PC-3 (cell line): ENCODE measurements at regions not wholly inside any gene's neighbourhood (a gene's known extent, or its start where the extent isn't known, plus 50 kb on each side); places are given as distances from the start of the nearest gene placed in this dataset.

Source experiments
- ATAC-seq: fragments of 200-7000 bp; cut with Tn5 transposase; 2 replicates; pipeline ENCODE4 v1.9.1; 2020; ENCODE audit warnings: mild to moderate bottlenecking, moderate library complexity
- BruUV-seq: library from RNA; stranded (reverse); fragments of 400-500 nt; replicated peaks from 2 replicates; lab custom pipeline; 2021; lab: Mats Ljungman, UMichigan
- CTCF ChIA-PET: fragments of 300-600 bp; sonication (Branson Sonifier 250); formaldehyde crosslinking; loops from one replicate; lab custom pipeline; 2022; ENCODE audit warnings: antibody characterized with exemption; lab: Charles Lee
- POLR2A ChIA-PET: fragments of 300-600 bp; sonication (Branson Sonifier 250); formaldehyde crosslinking; loops from one replicate; lab custom pipeline; 2022; ENCODE audit warnings: antibody characterized with exemption; ENCODE audit not compliant: unreplicated experiment; lab: Charles Lee
- DNase-seq: peaks from one replicate; pipeline ENCODE4 v3.0.0-alpha.2; 2015
- H2AFZ ChIP-seq: fragments of 300-600 bp; sonication (generic); 2 replicates; pipeline ENCODE4 v1.6.0; 2016; ENCODE audit warnings: antibody characterized with exemption, low read length
- H3F3A ChIP-seq: fragments of 300-600 bp; sonication (generic); one replicate; pipeline ENCODE4 v1.6.0; 2017; ENCODE audit warnings: antibody characterized with exemption, low read length, control low read depth, mild to moderate bottlenecking; ENCODE audit not compliant: unreplicated experiment
- H3K27ac ChIP-seq: fragments of 300-600 bp; sonication (generic); 2 replicates; pipeline ENCODE4 v1.5.1; 2016; ENCODE audit warnings: mild to moderate bottlenecking, low read length
- H3K27me3 ChIP-seq: fragments of 300-600 bp; sonication (generic); 2 replicates; pipeline ENCODE4 v1.6.1; 2016; ENCODE audit warnings: low read length, mixed read lengths
- H3K36me3 ChIP-seq: fragments of 300-600 bp; sonication (generic); 2 replicates; pipeline ENCODE4 v1.6.1; 2016; ENCODE audit warnings: low read depth, mixed run types, low read length, mixed read lengths
- H3K4me1 ChIP-seq: fragments of 300-600 bp; sonication (generic); 2 replicates; pipeline ENCODE4 v1.5.1; 2016; ENCODE audit warnings: low read length; ENCODE audit not compliant: insufficient read depth
- H3K4me2 ChIP-seq: fragments of 300-600 bp; sonication (generic); 2 replicates; pipeline ENCODE4 v1.6.0; 2016; ENCODE audit warnings: low read length
- H3K4me3 ChIP-seq: fragments of 300-600 bp; sonication (generic); 2 replicates; pipeline ENCODE4 v1.5.1; 2016; ENCODE audit warnings: mild to moderate bottlenecking, low read length, mixed read lengths
- H3K79me2 ChIP-seq: fragments of 300-600 bp; sonication (generic); 2 replicates; pipeline ENCODE4 v1.6.1; 2017; ENCODE audit warnings: low read length, mixed read lengths
- H3K9ac ChIP-seq: fragments of 300-600 bp; sonication (generic); 2 replicates; pipeline ENCODE4 v1.6.0; 2016; ENCODE audit warnings: mild to moderate bottlenecking, low read length
- H3K9me2 ChIP-seq: fragments of 300-600 bp; sonication (generic); replicated peaks from 2 replicates; pipeline ENCODE4 v1.6.1; 2016; ENCODE audit warnings: mixed run types, low read length, mixed read lengths
- H3K9me3 ChIP-seq: fragments of 300-600 bp; sonication (generic); 2 replicates; pipeline ENCODE4 v1.6.1; 2016; ENCODE audit warnings: low read length, mixed read lengths
- H4K20me1 ChIP-seq: fragments of 300-600 bp; sonication (generic); 2 replicates; pipeline ENCODE4 v1.6.1; 2016; ENCODE audit warnings: low read length, mixed read lengths
- EZH2 ChIP-seq: fragments of 300-600 bp; sonication (generic); IDR thresholded peaks from one replicate; pipeline ENCODE4 v1.6.1; 2017; ENCODE audit warnings: antibody characterized with exemption, mild to moderate bottlenecking, low read length; ENCODE audit not compliant: unreplicated experiment
- EZH2phosphoT487 ChIP-seq: fragments of 300-600 bp; sonication (generic); IDR thresholded peaks from 2 replicates; pipeline ENCODE4 v1.6.1; 2018; ENCODE audit warnings: mild to moderate bottlenecking, antibody characterized with exemption, low read length, borderline replicate concordance
- intact Hi-C: fragments of 100-400 bp; cut with micrococcal nuclease; formaldehyde crosslinking; loops from 2 replicates; pipeline ENCODE4 v1.9.0; 2023
- TF ChIP-seq, protein P1 (sequence below): fragments of 300-600 bp; sonication (generic); conservative IDR thresholded peaks from 2 replicates; pipeline ENCODE4 v1.5.1; 2017; ENCODE audit warnings: antibody characterized with exemption, low read depth, mild to moderate bottlenecking, low read length

DNA sequence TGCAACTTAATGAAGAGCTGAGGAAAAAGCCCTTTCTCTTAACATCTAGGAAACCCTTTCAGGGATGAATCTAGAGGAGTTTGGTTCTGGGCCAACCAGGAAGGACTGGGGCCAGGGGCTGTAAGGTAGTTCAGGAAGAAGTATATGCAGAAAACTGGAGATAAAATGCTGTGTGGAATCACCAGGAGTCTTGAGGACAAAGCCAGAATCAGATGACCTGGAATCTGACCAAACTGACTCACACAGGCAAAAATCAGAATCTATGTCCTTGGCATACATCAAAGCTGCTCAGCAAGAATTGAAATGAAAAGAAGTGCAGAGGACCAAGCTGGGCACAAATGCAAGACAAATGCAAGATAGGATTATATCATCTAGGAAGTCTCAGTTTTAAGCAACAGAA lies 59.4 kb upstream of the ATP2C1 start:
- TF ChIP-seq EZH2phosphoT487 (no peak), EZH2 (no peak)
- TF ChIP-seq, protein P1, sequence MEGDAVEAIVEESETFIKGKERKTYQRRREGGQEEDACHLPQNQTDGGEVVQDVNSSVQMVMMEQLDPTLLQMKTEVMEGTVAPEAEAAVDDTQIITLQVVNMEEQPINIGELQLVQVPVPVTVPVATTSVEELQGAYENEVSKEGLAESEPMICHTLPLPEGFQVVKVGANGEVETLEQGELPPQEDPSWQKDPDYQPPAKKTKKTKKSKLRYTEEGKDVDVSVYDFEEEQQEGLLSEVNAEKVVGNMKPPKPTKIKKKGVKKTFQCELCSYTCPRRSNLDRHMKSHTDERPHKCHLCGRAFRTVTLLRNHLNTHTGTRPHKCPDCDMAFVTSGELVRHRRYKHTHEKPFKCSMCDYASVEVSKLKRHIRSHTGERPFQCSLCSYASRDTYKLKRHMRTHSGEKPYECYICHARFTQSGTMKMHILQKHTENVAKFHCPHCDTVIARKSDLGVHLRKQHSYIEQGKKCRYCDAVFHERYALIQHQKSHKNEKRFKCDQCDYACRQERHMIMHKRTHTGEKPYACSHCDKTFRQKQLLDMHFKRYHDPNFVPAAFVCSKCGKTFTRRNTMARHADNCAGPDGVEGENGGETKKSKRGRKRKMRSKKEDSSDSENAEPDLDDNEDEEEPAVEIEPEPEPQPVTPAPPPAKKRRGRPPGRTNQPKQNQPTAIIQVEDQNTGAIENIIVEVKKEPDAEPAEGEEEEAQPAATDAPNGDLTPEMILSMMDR, result no peak
- ChIA-PET POLR2A (no interaction called here), CTCF (no interaction called here)
- no TSS peak for BruUV-seq
- Histone ChIP-seq H3K9me2 (no peaks in the 10 kb centered on the region), H3K9ac (no peak overlapping the region), H3K4me3 (no peak overlapping the region), H3K79me2 (no peaks in the 10 kb centered on the region), H3K27ac (no peak overlapping the region), H4K20me1 (no peaks in the 10 kb centered on the region), H3K36me3 (no peaks in the 10 kb centered on the region), H3K4me2 (no peak overlapping the region), H3K27me3 (no peaks in the 10 kb centered on the region), H3K9me3 (no peaks in the 10 kb centered on the region), H3K4me1 (no peaks in the 10 kb centered on the region), H3F3A (no peaks in the 10 kb centered on the region), H2AFZ (no peak overlapping the region)
- intact Hi-C loops, result no loop called here
- ATAC-seq (no peak), DNase-seq (peak; percentile 18)

DNA sequence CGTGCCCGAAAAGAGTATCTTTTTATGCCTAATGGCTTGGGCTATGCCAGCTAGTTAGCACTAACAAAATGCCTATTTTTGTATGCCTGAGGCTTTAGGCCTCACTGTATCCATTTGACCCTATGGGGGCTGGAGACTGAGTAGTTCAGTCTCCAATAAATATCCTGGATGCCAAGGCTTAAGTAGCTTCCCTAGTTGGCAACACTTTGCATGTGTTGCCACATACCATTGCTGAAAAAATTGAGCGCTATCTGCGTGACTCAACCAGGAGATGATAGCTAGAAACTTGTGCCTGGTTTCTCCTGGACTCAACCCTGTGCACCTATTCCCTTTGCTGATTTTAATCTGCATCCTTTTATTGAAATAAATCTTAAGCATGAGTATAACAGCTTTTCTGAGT lies 58.4 kb upstream of the ATP2C1 start:
- Histone ChIP-seq H3K9me2 (no peaks in the 10 kb centered on the region), H3K9ac (no peak overlapping the region), H2AFZ (no peak overlapping the region), H3K9me3 (no peaks in the 10 kb centered on the region), H3K4me2 (no peak overlapping the region), H3K36me3 (no peaks in the 10 kb centered on the region), H3K27me3 (no peaks in the 10 kb centered on the region), H4K20me1 (no peaks in the 10 kb centered on the region), H3K4me3 (no peak overlapping the region), H3K4me1 (no peaks in the 10 kb centered on the region), H3K79me2 (no peaks in the 10 kb centered on the region), H3F3A (no peaks in the 10 kb centered on the region), H3K27ac (no peak overlapping the region)
- no peak for ATAC-seq
- peak; percentile 3 for DNase-seq
- intact Hi-C loops, result no loop called here
- ChIA-PET CTCF (no interaction called here), POLR2A (no interaction called here)
- TF ChIP-seq, protein P1, result no peak
- TF ChIP-seq EZH2, result no peak
- no peak for TF ChIP-seq EZH2phosphoT487
- no TSS peak for BruUV-seq

DNA sequence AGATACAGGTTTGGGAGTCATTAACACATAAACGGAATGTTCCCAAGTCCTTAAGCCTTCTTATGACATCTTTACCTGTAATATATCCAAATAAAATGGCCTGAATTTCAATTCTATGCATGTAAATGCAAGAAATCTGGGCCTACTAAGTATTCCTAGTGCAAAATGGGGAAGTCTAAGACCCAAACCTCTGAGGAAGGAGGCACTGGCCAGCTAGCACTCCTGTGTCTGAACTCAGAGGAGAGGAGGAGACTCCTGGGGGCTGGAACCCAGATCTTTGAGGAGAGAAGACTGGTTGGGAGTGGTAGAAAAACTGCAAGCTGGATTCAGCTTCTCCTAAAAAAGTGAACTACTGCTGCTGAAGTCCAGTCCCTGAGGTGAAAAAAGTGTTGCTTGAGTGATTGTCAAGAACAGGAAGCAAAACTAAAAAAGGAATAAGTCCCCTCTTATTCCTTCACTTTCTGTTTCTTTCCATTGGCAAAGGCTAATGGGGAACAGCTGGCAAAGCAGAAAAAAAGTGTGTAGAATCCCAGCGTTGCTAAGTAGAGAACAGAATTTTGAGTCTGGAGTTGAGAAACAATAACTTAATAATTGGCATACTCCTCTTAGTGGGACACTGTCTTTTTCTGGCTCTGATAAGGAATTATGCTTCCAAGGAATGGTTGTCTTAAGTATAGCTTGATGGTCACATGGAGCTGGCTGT lies 54.8 kb upstream of the ATP2C1 start:
- H2AFZ ChIP-seq, result no peak overlapping the region
- CTCF ChIA-PET, result no interaction called here
- no peak overlapping the region for H3K9ac ChIP-seq
- H3K27ac ChIP-seq, result no peak overlapping the region
- no TSS peak for BruUV-seq
- H3K9me3 ChIP-seq, result no peaks in the 10 kb centered on the region
- POLR2A ChIA-PET, result no interaction called here
- H4K20me1 ChIP-seq, result no peaks in the 10 kb centered on the region
- H3K4me1 ChIP-seq, result no peaks in the 10 kb centered on the region
- TF ChIP-seq, protein P1, result no peak
- TF ChIP-seq EZH2phosphoT487 (no peak), EZH2 (no peak)
- no peaks in the 10 kb centered on the region for H3K36me3 ChIP-seq
- no peaks in the 10 kb centered on the region for H3K9me2 ChIP-seq
- intact Hi-C loops, result no loop called here
- H3F3A ChIP-seq, result no peaks in the 10 kb centered on the region
- H3K27me3 ChIP-seq, result no peaks in the 10 kb centered on the region
- no peaks in the 10 kb centered on the region for H3K79me2 ChIP-seq
- H3K4me2 ChIP-seq, result no peak overlapping the region
- DNase-seq, result no peak
- ATAC-seq, result no peak
- no peak overlapping the region for H3K4me3 ChIP-seq
